ENCODE measurements at regions not wholly inside any gene's neighbourhood (a gene's known extent, or its start where the extent isn't known, plus 50 kb on each side); places are given as distances from the start of the nearest gene placed in this dataset.

DNA sequence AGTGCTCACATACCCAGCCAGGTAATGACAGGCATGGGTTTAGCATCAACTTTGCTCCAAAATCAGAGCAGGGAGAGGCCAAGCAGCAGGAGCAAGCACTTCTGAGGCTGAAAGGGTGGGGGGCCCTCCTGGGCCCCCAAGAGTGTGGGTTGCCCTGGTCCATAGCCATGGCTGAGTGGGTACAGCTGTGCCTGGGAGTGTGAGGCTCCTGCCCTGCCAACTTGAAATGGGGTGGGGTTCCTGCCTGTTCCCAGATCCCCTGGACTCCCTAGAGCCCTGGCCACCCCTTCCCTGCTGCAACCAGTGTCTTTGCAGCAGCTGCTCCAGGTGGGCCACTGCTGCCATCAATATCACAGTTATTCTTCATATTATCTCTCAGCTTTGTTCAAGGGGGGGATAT, 1224.2 kb upstream of the GJE1 start:
- TF ChIP-seq, protein P1, sequence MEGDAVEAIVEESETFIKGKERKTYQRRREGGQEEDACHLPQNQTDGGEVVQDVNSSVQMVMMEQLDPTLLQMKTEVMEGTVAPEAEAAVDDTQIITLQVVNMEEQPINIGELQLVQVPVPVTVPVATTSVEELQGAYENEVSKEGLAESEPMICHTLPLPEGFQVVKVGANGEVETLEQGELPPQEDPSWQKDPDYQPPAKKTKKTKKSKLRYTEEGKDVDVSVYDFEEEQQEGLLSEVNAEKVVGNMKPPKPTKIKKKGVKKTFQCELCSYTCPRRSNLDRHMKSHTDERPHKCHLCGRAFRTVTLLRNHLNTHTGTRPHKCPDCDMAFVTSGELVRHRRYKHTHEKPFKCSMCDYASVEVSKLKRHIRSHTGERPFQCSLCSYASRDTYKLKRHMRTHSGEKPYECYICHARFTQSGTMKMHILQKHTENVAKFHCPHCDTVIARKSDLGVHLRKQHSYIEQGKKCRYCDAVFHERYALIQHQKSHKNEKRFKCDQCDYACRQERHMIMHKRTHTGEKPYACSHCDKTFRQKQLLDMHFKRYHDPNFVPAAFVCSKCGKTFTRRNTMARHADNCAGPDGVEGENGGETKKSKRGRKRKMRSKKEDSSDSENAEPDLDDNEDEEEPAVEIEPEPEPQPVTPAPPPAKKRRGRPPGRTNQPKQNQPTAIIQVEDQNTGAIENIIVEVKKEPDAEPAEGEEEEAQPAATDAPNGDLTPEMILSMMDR (IDR thresholded peaks at IDR 0.05), result no peak
- TF ChIP-seq EP300 (IDR thresholded peaks at IDR 0.05) (no peak), POLR2AphosphoS5 (IDR thresholded peaks at IDR 0.05) (no peak)
